Erythroblast (primary cell): ENCODE measurements at regions not wholly inside any gene's neighbourhood (a gene's known extent, or its start where the extent isn't known, plus 50 kb on each side); places are given as distances from the start of the nearest gene placed in this dataset.

Experiments
- GATA1 ChIP-seq: IDR thresholded peaks from 2 replicates; pipeline ENCODE4 v1.6.1; 2011; ENCODE audit warnings: low read depth, mild to moderate bottlenecking, control low read depth, low read length, moderate library complexity
- POLR2A ChIP-seq: IDR thresholded peaks from 2 replicates; pipeline ENCODE4 v1.6.1; 2011; ENCODE audit warnings: mild to moderate bottlenecking, low read length

GRCh38 chr6:22794844-22795243, 225.5 kb downstream of the HDGFL1 start:
- TF ChIP-seq POLR2A: no peak
- no peak for TF ChIP-seq GATA1
